NCI-H1105 treated with DMSO at 0.1 percent for 48 hours (cell line): ENCODE measurements at regions not wholly inside any gene's neighbourhood (a gene's known extent, or its start where the extent isn't known, plus 50 kb on each side); places are given as distances from the start of the nearest gene placed in this dataset.

Source experiments
- DNase-seq: peaks from one replicate; lab custom pipeline; 2025; lab: John Stamatoyannopoulos, UW

GRCh38 chr2:181380581-181380980 is 76.6 kb upstream of the ITGA4 start:
- DNase-seq: no peak

- no peak for DNase-seq
Observed at GRCh38 chr2:181384923-181385322, 72.3 kb upstream of the ITGA4 start.

GRCh38 chr2:181389524-181389923 is 67.7 kb upstream of the ITGA4 start:
- no peak for DNase-seq

GRCh38 chr2:181393472-181393871 is 63.7 kb upstream of the ITGA4 start:
- DNase-seq: no peak

GRCh38 chr2:181394741-181395437 is 62.3 kb upstream of the ITGA4 start:
- DNase-seq: no peak

GRCh38 chr2:181395851-181396250 is 61.3 kb upstream of the ITGA4 start:
- no peak for DNase-seq

- DNase-seq: no peak
Observed at GRCh38 chr2:181396256-181397123, 60.7 kb upstream of the ITGA4 start.

- DNase-seq: no peak
Observed at GRCh38 chr2:181397331-181397730, 59.9 kb upstream of the ITGA4 start.

GRCh38 chr2:181398000-181398399 is 59.2 kb upstream of the ITGA4 start:
- DNase-seq: no peak

- no peak for DNase-seq
Observed at GRCh38 chr2:181399027-181399426, 58.2 kb upstream of the ITGA4 start.

GRCh38 chr2:181404472-181404871 is 52.7 kb upstream of the ITGA4 start:
- no peak for DNase-seq

- no peak for DNase-seq
Observed at GRCh38 chr2:181407171-181407570, 50.0 kb upstream of the ITGA4 start.
